Bone marrow (tissue), 2 donors: ENCODE measurements at regions not wholly inside any gene's neighbourhood (a gene's known extent, or its start where the extent isn't known, plus 50 kb on each side); places are given as distances from the start of the nearest gene placed in this dataset.
"Not testable (repeated sequence)": the region's sequence is repeated elsewhere in the genome, so short reads cannot be mapped to it uniquely, and the experiment has no call there.

Source experiments
- DNase-seq, 2 donors: peaks; one replicate each; lab custom pipeline; 2025; lab: John Stamatoyannopoulos, UW

GRCh38 chr4:9702696-9703095, 78.7 kb upstream of the DRD5 start:
- not testable (repeated sequence) for DNase-seq

DNA sequence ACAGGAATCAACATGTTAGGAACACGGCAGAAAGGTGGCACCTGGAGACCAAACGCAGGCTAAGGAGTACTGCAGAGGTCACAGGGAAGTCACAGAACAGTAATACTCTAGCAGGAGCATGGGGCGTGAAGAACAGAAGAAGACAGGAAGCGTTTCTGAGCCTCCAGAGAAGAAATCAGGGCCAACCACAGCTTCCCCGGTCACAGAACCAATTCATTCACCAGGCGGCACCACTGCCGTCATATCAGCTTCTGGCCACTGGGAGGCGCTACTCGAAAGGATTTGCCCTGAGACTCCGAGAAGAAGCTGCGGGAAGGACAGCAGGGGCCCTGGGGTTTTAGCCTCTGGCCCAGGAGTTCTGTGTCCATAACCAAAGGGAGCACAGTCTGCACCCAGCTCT, 78.0 kb upstream of the DRD5 start:
- peak; percentile 8 to 83 for DNase-seq

DNA sequence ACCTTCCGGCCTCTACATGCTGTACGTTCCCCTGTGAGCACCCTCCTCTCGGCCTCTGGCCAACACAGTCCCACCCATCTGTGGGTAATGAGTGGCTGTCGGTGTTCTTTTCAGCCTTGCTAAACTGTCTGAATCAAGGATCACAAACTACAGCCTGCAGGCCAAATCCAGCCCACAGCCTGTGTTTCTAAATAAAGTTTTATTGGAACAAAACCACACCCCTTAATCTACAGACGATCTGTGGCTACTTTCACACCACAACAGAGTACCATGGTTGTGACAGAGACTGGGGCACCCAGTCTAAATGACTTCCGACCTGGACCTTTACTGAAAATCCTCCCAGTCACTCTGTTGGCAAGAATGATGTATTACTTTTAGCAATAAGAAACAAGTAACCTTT, 77.3 kb upstream of the DRD5 start:
- not testable (repeated sequence) for DNase-seq

DNA sequence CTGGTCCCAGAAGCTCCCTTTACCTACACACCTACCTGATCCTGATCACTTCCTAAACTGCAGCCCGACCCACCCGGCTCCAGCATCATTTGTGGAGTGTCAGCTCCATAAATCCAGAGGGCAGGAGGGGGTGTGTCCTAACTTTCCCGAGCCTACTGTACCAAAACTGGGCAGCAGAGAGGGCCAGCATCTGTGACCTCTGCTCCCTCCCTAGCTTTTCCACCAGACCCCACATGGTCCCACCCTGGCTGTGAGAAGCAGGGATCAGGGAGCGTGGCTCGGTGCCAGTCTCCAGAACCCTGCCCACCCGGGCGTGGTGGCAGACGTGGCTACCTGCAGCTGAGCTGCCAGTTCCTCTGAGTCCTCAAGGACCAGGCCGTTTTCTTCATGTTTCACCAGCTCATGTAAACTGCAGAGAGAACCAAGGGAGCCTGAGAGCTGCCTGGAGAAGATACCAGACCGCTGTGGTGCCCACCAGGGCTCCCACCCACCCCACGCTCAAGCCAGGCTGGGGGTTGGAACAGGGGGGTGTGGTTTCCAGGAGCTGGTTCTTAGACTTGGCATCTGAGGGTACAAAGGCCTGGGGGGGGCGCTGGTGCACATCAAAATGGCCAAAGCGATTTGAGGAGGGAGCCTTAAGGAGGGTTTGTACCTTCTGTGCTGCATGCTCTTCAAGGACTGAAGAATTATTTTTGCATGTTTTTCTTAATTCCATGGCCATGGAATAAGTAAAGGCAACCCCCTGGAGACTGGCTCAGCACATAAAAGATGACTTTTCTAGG, 76.7 kb upstream of the DRD5 start:
- no peak for DNase-seq

DNA sequence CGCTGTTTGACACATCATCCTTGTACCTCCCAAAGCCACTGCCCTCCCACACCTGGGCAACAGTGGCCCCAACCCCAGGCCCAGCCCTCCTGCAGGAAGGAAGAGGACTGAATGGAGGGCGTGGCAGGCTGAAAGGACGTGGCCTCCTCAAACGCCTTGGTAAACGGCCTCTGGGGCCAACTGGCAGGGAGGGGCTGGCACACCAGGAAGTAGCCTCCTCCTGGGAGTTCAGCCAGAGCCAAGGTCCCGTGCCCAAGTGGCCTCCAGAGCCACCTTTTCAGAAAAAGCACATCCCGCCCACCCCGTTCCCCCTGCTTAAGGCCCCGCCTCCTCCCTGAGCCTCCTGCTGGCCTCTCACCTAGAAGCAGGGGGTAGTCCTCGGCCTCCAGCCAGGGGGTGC, 74.2 kb upstream of the DRD5 start:
- not testable (repeated sequence) for DNase-seq

DNA sequence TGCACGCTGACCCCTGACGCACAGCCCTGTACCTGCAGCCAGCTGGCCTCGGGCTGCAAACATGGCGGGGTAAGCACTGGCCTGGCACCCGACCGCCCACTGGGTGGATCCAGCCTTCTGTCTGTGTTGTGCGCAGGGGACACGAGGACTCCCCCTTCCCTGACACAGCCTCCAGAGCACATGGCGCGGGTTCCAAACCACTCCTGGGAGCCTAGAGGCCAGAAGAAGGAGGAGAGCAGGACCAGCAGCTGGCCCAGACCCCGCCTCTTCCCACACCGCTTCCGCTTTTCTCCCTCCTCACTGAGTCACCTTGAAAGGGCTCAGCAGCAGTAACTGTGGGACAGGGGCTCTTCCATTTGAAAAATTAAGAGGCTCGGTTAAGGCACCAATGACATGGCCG, 73.5 kb upstream of the DRD5 start:
- not testable (repeated sequence) for DNase-seq

GRCh38 chr4:9709724-9710123, 71.7 kb upstream of the DRD5 start:
- no peak for DNase-seq

DNA sequence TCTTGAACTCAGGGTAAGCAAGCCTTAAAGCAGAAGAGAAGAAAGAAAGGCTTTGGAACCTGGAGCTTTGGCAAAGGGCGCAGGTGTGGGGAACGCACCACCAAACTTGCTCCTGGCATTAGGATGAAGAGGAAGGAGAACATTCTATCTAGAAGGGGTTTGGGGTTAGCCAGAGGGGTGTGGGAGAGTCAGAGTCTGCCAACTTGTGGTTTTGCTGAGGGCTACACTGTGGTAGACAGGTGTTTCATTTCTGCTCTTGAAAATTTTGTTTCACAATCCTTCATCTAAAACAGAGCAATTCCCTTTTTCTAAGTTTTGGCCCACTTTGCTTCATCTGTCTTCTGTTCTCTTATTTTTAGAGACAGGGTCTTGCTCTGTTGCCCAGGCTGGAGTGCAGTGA, 66.2 kb upstream of the DRD5 start:
- DNase-seq: not testable (repeated sequence)

- DNase-seq: no peak
These were observed 65.3 kb upstream of the DRD5 start for GRCh38 chr4:9716093-9716492.

GRCh38 chr4:9718246-9718939, 63.0 kb upstream of the DRD5 start:
- DNase-seq: not testable (repeated sequence)

- DNase-seq: not testable (repeated sequence)
These were observed 59.3 kb upstream of the DRD5 start for GRCh38 chr4:9722131-9722530.
